HG02852 (cell line): ENCODE measurements at regions not wholly inside any gene's neighbourhood (a gene's known extent, or its start where the extent isn't known, plus 50 kb on each side); places are given as distances from the start of the nearest gene placed in this dataset.

Source experiments
- ATAC-seq: cut with Tn5 transposase; IDR thresholded peaks from one replicate; pipeline ENCODE4 v1.9.1; 2021; ENCODE audit warnings: mild to moderate bottlenecking, moderate library complexity; ENCODE audit not compliant: unreplicated experiment

DNA sequence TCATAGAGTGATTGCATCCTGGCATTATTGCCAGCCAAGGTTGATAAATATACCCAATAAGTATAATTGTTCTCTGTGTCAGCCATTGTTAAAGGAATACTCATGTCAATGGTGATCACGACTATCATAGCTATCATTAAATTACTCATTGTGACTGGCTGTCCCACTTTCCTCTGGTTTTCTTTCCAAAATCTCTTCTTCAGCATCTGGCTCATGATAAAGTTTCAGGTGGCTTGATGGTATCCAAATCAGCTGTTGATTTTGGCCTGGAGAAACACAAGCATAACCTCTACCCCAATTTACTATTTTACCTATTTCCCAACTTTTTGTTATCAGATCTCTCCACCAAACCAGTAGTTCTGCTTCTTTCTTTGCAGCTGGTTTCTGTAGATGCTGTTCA, 67.1 kb upstream of the SPIN2A start:
- no peak for ATAC-seq

DNA sequence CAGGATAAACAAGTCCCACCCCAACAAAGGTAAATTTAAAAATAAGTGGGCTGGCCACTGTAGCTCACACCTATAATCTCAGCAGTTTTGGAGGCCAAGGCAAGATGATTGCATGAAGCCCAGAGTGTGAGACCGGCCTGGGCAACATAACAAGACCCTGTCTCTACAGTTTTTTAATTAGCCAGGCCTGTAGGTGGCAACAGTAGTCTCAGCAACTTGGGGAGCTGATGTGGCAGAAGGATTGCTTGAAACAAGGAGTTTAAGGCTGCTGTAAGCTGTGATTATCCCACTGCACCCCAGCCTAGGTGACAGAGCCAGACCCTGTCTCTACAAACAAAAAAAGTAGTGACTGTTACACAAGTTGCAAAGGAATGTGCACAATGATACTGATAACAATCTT, 74.6 kb upstream of the FAAH2 start:
- ATAC-seq, result no peak

DNA sequence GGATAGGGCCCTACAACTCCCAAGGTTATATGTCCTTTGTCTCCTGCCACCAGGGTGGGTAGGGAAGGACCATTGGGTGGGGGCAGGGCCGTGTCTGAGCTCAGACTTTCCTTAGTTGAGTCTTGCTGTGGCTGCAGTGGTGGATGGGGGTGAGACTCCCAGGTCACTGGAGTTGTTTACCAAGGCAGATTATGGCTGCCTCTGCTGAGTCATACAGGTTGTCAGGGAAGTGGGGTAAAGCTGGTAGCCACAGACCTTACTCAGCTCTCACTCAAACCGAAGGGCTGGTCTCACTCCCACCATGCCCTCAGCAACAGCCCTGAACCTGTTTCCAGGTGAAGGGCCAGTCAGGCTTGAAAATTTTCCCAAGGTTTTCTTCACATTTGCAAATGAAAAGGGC, 58.8 kb upstream of the FAAH2 start:
- no peak for ATAC-seq

DNA sequence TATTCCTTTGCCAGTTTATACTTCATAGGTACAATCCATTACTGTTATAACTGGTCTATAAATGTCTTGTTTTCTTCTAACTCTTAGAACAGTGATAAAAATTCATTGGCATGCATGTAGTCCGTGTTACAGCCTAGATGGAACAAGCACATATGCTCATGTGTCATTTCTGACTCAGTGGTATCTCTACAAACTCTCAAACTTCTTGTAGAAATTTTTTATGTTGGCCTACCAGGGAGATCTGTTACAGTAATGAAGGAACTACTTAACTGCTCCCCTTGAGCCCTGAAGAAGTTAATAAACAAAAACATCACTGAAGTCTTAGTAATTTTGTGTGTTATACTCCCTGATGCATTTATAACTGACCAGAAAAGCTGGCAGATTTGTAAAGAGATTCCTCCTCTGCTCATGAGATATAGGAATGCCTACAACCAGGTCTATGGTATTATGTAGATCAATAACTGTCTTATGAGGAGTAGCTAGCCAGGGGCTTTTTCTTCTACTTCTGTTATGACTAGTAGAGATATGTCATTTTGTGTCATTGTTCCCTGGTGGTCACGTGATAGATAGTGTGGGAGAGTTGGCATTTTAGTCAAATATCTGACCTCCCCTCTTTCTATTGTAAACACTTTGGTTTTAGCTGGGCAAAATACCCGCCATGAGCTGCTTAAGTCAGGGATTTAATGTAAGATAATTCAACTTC, 53.7 kb upstream of the FAAH2 start:
- ATAC-seq, result peak; percentile 88
